Chondrocyte (in vitro differentiated cells): ENCODE measurements at regions not wholly inside any gene's neighbourhood (a gene's known extent, or its start where the extent isn't known, plus 50 kb on each side); places are given as distances from the start of the nearest gene placed in this dataset.
A peak's percentile ranks its signal among the peaks of the same experiment; 100 is the strongest.

Experiments
- DNase-seq: peaks from one replicate; pipeline ENCODE4 v3.0.0; 2021; ENCODE audit warnings: mixed read lengths, low spot score
- H3K27ac Mint-ChIP-seq: one replicate; pipeline ENCODE4 v1.8.0; 2021; ENCODE audit warnings: mild to moderate bottlenecking, moderate library complexity, mixed read lengths; ENCODE audit not compliant: unreplicated experiment
- H3K27me3 Mint-ChIP-seq: 2 replicates; pipeline ENCODE4 v1.8.0; 2021; ENCODE audit warnings: low read depth, mixed read lengths
- H3K36me3 Mint-ChIP-seq: 2 replicates; pipeline ENCODE4 v1.8.0; 2021; ENCODE audit warnings: low read depth, mixed read lengths
- H3K4me1 Mint-ChIP-seq: 2 replicates; pipeline ENCODE4 v1.8.0; 2021; ENCODE audit warnings: low read depth, mild to moderate bottlenecking, mixed read lengths
- H3K4me3 Mint-ChIP-seq: one replicate; pipeline ENCODE4 v1.8.0; 2021; ENCODE audit warnings: mild to moderate bottlenecking, moderate library complexity, mixed read lengths; ENCODE audit not compliant: unreplicated experiment
- H3K9me3 Mint-ChIP-seq: 2 replicates; pipeline ENCODE4 v1.8.0; 2021; ENCODE audit warnings: low read depth, mixed read lengths
- CTCF ChIP-seq: fragments of 200-600 bp; sonication (generic); IDR thresholded peaks from 2 replicates; pipeline ENCODE4 v1.5.0; 2021; ENCODE audit warnings: antibody characterized with exemption, mild to moderate bottlenecking, moderate library complexity

GRCh38 chr16:79294568-79294967 is 306.0 kb downstream of the MAF start:
- TF ChIP-seq CTCF, result no peak
- Mint-ChIP-seq H3K4me1 (no peaks in the 10 kb centered on the region), H3K27me3 (peaks cover 6% of the 10 kb centered on the region), H3K36me3 (no peaks in the 10 kb centered on the region), H3K9me3 (no peaks in the 10 kb centered on the region), H3K4me3 (no peak overlapping the region), H3K27ac (no peak overlapping the region)
- no peak for DNase-seq

DNA sequence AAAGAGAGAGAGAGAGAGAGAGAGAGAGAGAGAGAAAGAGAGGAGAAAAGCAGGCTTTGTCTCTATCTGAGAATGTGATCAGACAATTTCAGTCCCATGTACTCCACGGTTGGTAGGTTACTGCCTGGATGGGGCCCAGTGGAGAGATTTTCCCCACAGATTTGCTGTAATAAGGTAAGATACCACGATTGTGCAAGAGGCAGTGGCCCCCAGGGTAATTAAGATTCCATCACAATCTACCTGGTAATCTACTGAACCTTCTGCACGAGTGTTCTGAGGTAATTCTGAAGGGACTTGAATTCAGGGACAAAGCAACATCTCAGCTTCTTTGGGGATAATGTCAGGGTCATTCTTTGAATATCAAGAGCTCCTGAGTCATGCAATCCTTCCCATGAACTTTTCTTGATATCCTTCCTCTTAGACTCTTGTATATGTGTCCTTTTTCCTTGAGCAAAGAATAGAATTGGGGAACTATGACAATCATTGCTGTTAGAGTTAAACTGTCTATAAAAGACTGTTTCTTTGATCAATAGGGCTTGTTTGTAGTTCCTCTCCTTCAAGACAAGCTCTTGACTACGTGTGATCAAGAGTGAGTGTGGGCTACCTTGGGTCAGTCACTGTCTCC is 306.6 kb downstream of the MAF start:
- H3K4me3 Mint-ChIP-seq, result no peak overlapping the region
- no peak for DNase-seq
- no peaks in the 10 kb centered on the region for H3K4me1 Mint-ChIP-seq
- no peak for TF ChIP-seq CTCF
- H3K36me3 Mint-ChIP-seq, result no peaks in the 10 kb centered on the region
- peaks cover 12% of the 10 kb centered on the region for H3K27me3 Mint-ChIP-seq
- H3K9me3 Mint-ChIP-seq, result no peaks in the 10 kb centered on the region
- H3K27ac Mint-ChIP-seq, result no peak overlapping the region

GRCh38 chr16:79288066-79288465 is 312.5 kb downstream of the MAF start:
- Mint-ChIP-seq H3K9me3 (no peaks in the 10 kb centered on the region), H3K27ac (no peak overlapping the region), H3K36me3 (no peaks in the 10 kb centered on the region), H3K4me3 (no peak overlapping the region), H3K27me3 (peaks cover 18% of the 10 kb centered on the region), H3K4me1 (peaks cover 12% of the 10 kb centered on the region)
- TF ChIP-seq CTCF, result no peak
- no peak for DNase-seq

DNA sequence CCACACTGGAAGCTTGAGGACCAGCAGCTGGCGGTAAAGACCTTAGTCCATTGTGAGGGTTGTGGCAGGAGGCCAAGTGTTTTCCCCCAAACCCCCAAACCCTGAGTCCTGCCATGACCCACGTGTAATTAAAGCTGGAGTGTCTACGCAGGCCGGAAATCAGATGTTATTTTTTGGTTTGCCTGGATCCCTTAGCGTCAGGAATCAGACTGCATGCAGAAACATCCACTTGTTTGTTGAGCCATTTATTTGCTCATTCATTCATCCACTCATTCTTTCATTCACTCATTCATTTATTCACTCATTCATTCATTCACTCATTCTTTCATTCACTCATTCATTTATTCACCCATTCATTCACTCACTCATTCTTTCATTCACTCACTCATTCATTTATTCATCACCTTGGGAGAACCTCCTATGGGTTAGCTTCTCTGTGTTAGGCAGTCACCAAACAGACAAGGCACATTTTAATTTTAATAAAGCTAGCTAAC is 313.1 kb downstream of the MAF start:
- H3K4me3 Mint-ChIP-seq, result peak overlapping the region; percentile 13
- H3K9me3 Mint-ChIP-seq, result no peaks in the 10 kb centered on the region
- H3K36me3 Mint-ChIP-seq, result no peaks in the 10 kb centered on the region
- TF ChIP-seq CTCF, result no peak
- DNase-seq, result no peak
- H3K27me3 Mint-ChIP-seq, result peaks cover 19% of the 10 kb centered on the region
- peaks cover 12% of the 10 kb centered on the region for H3K4me1 Mint-ChIP-seq
- no peak overlapping the region for H3K27ac Mint-ChIP-seq

- Mint-ChIP-seq H3K27ac (no peak overlapping the region), H3K9me3 (no peaks in the 10 kb centered on the region), H3K4me1 (peaks cover 12% of the 10 kb centered on the region), H3K27me3 (peaks cover 22% of the 10 kb centered on the region), H3K4me3 (peak overlapping the region; percentile 13), H3K36me3 (no peaks in the 10 kb centered on the region)
- no peak for TF ChIP-seq CTCF
- no peak for DNase-seq
Observed at GRCh38 chr16:79286646-79287423, 313.7 kb downstream of the MAF start.
